ENCODE measurements at regions not wholly inside any gene's neighbourhood (a gene's known extent, or its start where the extent isn't known, plus 50 kb on each side); places are given as distances from the start of the nearest gene placed in this dataset.

- no peak overlapping the region for H3K27ac ChIP-seq (ENCODE audit: control insufficient read depth, insufficient read depth)
- in situ Hi-C loops (cut with MboI) (no loop called here), intact Hi-C loops (cut with micrococcal nuclease; ENCODE audit: unreplicated experiment) (no loop called here)
- no peak for TF ChIP-seq CEBPZ (IDR thresholded peaks at IDR 0.05; ENCODE audit: low read depth, low read length)
- TF ChIP-seq RAD21 (IDR thresholded peaks at IDR 0.05; ENCODE audit: insufficient read depth, low read depth, low read length): no peak
- TF ChIP-seq HSF1 (IDR thresholded peaks at IDR 0.05; ENCODE audit: low read depth, low read length): no peak
- TF ChIP-seq STAT3 (IDR thresholded peaks at IDR 0.05; ENCODE audit: low read depth, low read length): no peak
- no peak for TF ChIP-seq RUNX3 (IDR thresholded peaks at IDR 0.05; ENCODE audit: low read length)
- TF ChIP-seq JUNB (IDR thresholded peaks at IDR 0.05): no peak
- no peak overlapping the region for H3K4me2 ChIP-seq (ENCODE audit: control insufficient read depth, insufficient read depth)
- WGBS (ENCODE audit: insufficient coverage, insufficient replicate concordance, low lambda C conversion rate, missing lambda C conversion rate): 0% methylated on average over 1 of the region's 1 CpG
- no peak overlapping the region for H3K4me3 ChIP-seq
- H3K27me3 ChIP-seq (replicated peaks in 1 of 2; ENCODE audit: control insufficient read depth in 2 of 2, insufficient read depth in 2 of 2, low read length in 1 of 2): no peaks in the 10 kb centered on the region
- no peaks in the 10 kb centered on the region for H3K4me1 ChIP-seq (ENCODE audit: control insufficient read depth, insufficient read depth, low read length)
- no peaks in the 10 kb centered on the region for H3K36me3 ChIP-seq (ENCODE audit: control insufficient read depth in 2 of 2, insufficient read depth in 2 of 2, low read length in 1 of 2)
- H3K9ac ChIP-seq (ENCODE audit: control insufficient read depth, insufficient read depth, low read length): no peak overlapping the region
- H2AFZ ChIP-seq (ENCODE audit: control insufficient read depth, low read depth, low read length): no peak overlapping the region
- ChIA-PET POLR2A (interaction anchor here (0.7 kb wide), 1 partner anchor 720 kb away, joined by 3 read pairs; no protein-coding TSS in a partner anchor), SMC1A (ENCODE audit: uncharacterized antibody, unreplicated experiment) (no interaction called here), RAD21 (ENCODE audit: unreplicated experiment) (no interaction called here), CTCF (no interaction called here)
- H4K20me1 ChIP-seq (ENCODE audit: control insufficient read depth, insufficient read depth): no peaks in the 10 kb centered on the region
- no peaks in the 10 kb centered on the region for H3K79me2 ChIP-seq (ENCODE audit: control insufficient read depth, insufficient read depth, low read length)
- no peak for ATAC-seq
- DNase-seq (ENCODE audit: low read depth, low spot score): no peak
- FAIRE-seq: no peak
- BruUV-seq (replicated peaks): no TSS peak
- no peaks in the 10 kb centered on the region for H3K9me3 ChIP-seq (replicated peaks; ENCODE audit: control insufficient read depth, insufficient read depth, low read length)
Observed at GRCh38 chr4:179441596-179441995, 1999.4 kb upstream of the AGA start.

Data from GM12878 (cell line).